AG04450 (cell line): ENCODE measurements at regions not wholly inside any gene's neighbourhood (a gene's known extent, or its start where the extent isn't known, plus 50 kb on each side); places are given as distances from the start of the nearest gene placed in this dataset.

Experiments
- CTCF ChIA-PET: fragments of 300-600, 350-600 bp; formaldehyde crosslinking; extraction: SDS; loops from one replicate; lab custom pipeline; 2022; ENCODE audit warnings: antibody characterized with exemption, inconsistent platforms; lab: Charles Lee
- POLR2A ChIA-PET: fragments of 350-600 bp; formaldehyde crosslinking; extraction: SDS; loops from one replicate; lab custom pipeline; 2021; ENCODE audit warnings: antibody characterized with exemption, inconsistent platforms; lab: Yijun Ruan, JAX
- DNase-seq: peaks from one replicate; pipeline ENCODE4 v3.0.0-alpha.2; 2011; ENCODE audit warnings: low read depth, low spot score
- H3K27ac ChIP-seq: one replicate; pipeline ENCODE4 v1.5.1; 2012; ENCODE audit warnings: low read depth, low read length, control low read depth
- H3K27me3 ChIP-seq: one replicate; pipeline ENCODE4 v1.6.0; 2012; ENCODE audit warnings: low read length; ENCODE audit not compliant: control insufficient read depth, insufficient read depth
- H3K4me3 ChIP-seq: 2 replicates; pipeline ENCODE4 v1.5.1; 2011; ENCODE audit warnings: mild to moderate bottlenecking, low read depth, low read length, control low read depth
- H3K9me3 ChIP-seq: 2 replicates; pipeline ENCODE4 v1.5.1; 2012; ENCODE audit warnings: low read length; ENCODE audit not compliant: control insufficient read depth, insufficient read depth
- CTCF ChIP-seq: IDR thresholded peaks from 2 replicates; pipeline ENCODE4 v1.5.1; 2011; ENCODE audit warnings: low read depth, low read length, control low read depth, inconsistent platforms

- Histone ChIP-seq H3K27ac (no peak overlapping the region), H3K4me3 (no peak overlapping the region), H3K27me3 (no peaks in the 10 kb centered on the region), H3K9me3 (no peaks in the 10 kb centered on the region)
- ChIA-PET CTCF (interaction anchor here (1.0 to 1.2 kb wide), 2 partner anchors 10 to 14 kb away, joined by 3 to 4 read pairs; no protein-coding TSS in a partner anchor), POLR2A (interaction anchor here (0.6 to 0.8 kb wide), 3 partner anchors 68 to 404 kb away, joined by 3 to 8 read pairs (median 4); no protein-coding TSS in a partner anchor)
- peak; percentile 48 for DNase-seq
- TF ChIP-seq CTCF, result no peak
These were observed 129.9 kb upstream of the FRMD6 start for GRCh38 chr14:51521764-51522163.

GRCh38 chr14:51523243-51523642 is 128.5 kb upstream of the FRMD6 start:
- Histone ChIP-seq H3K27me3 (no peaks in the 10 kb centered on the region), H3K4me3 (no peak overlapping the region), H3K9me3 (no peaks in the 10 kb centered on the region), H3K27ac (no peak overlapping the region)
- no peak for DNase-seq
- ChIA-PET POLR2A (interaction anchor here (0.9 kb wide), 1 partner anchor 11 kb away, joined by 3 read pairs; no protein-coding TSS in a partner anchor), CTCF (interaction anchor here (0.8 kb wide), 1 partner anchor 12 kb away, joined by 3 read pairs; no protein-coding TSS in a partner anchor)
- TF ChIP-seq CTCF, result no peak

- Histone ChIP-seq H3K4me3 (no peak overlapping the region), H3K27me3 (no peaks in the 10 kb centered on the region), H3K9me3 (no peaks in the 10 kb centered on the region), H3K27ac (no peak overlapping the region)
- no peak for DNase-seq
- ChIA-PET CTCF (interaction anchor here (0.7 kb wide), 1 partner anchor 9 kb away, joined by 3 read pairs; no protein-coding TSS in a partner anchor), POLR2A (no interaction called here)
- no peak for TF ChIP-seq CTCF
These were observed 126.0 kb upstream of the FRMD6 start for GRCh38 chr14:51525739-51526138.

GRCh38 chr14:51527073-51527472 is 124.6 kb upstream of the FRMD6 start:
- H3K9me3 ChIP-seq, result no peaks in the 10 kb centered on the region
- ChIA-PET CTCF (no interaction called here), POLR2A (interaction anchor here (0.8 kb wide), 1 partner anchor 253 kb away, joined by 3 read pairs; no protein-coding TSS in a partner anchor)
- no peak overlapping the region for H3K27ac ChIP-seq
- no peak overlapping the region for H3K4me3 ChIP-seq
- DNase-seq, result peak; percentile 26
- no peak for TF ChIP-seq CTCF
- H3K27me3 ChIP-seq, result no peaks in the 10 kb centered on the region

GRCh38 chr14:51529736-51530135 is 122.0 kb upstream of the FRMD6 start:
- ChIA-PET POLR2A (no interaction called here), CTCF (interaction anchor here (0.9 kb wide), 1 partner anchor 123 kb away, joined by 3 read pairs; no protein-coding TSS in a partner anchor)
- H3K27ac ChIP-seq, result no peak overlapping the region

More at GRCh38 chr14:51529736-51530135, 122.0 kb upstream of the FRMD6 start:
- no peak for DNase-seq
- no peak for TF ChIP-seq CTCF
- Histone ChIP-seq H3K9me3 (no peaks in the 10 kb centered on the region), H3K4me3 (no peak overlapping the region), H3K27me3 (no peaks in the 10 kb centered on the region)
